ENCODE measurements at regions not wholly inside any gene's neighbourhood (a gene's known extent, or its start where the extent isn't known, plus 50 kb on each side); places are given as distances from the start of the nearest gene placed in this dataset.

GRCh38 chr6:151178373-151178772 lies 61.4 kb upstream of the AKAP12 start:
- no peak for TF ChIP-seq ZNF274 (IDR thresholded peaks at IDR 0.05; ENCODE audit: low read depth, low read length)
- no peak for TF ChIP-seq YY1 (IDR thresholded peaks at IDR 0.05; ENCODE audit: insufficient read depth, insufficient read length)
- no peak for TF ChIP-seq SUZ12 (IDR thresholded peaks at IDR 0.05; ENCODE audit: extremely low read depth, insufficient read depth, insufficient read length)
